Adrenal gland (tissue), 9 donors: ENCODE measurements at regions not wholly inside any gene's neighbourhood (a gene's known extent, or its start where the extent isn't known, plus 50 kb on each side); places are given as distances from the start of the nearest gene placed in this dataset.
"Not testable (repeated sequence)": the region's sequence is repeated elsewhere in the genome, so short reads cannot be mapped to it uniquely, and the experiment has no call there.

Experiments used
- DNase-seq, 7 donors: peaks; one replicate each; pipeline ENCODE4 v3.0.0-alpha.2; 2019 to 2020
- H3K27ac ChIP-seq, 5 donors: fragments of 200-600 bp; sonication (generic) in 4 of 5; 1 replicate in 3 of 5; 2 replicates in 2 of 5; pipeline versions ENCODE4 v1.5.1 to v1.8.0; 2016 to 2020; ENCODE audit warnings: mild to moderate bottlenecking in 1 of 5
- H3K27me3 ChIP-seq: fragments of 200-600 bp; 2 replicates; pipeline ENCODE4 v1.8.0; 2021
- H3K36me3 ChIP-seq, 2 donors: fragments of 200-600 bp; replicated peaks in 1 of 2; 1 replicate in 1 of 2; 2 replicates in 1 of 2; pipeline versions ENCODE4 v1.5.1 to v1.8.0; 2018 to 2022
- H3K4me1 ChIP-seq, 2 donors: fragments of 200-600 bp; replicated peaks in 1 of 2; 1 replicate in 1 of 2; 2 replicates in 1 of 2; pipeline versions ENCODE4 v1.5.1 to v1.8.0; 2018 to 2021
- H3K4me3 ChIP-seq, 4 donors: fragments of 200-600 bp; sonication (generic) in 3 of 4; one replicate each; pipeline ENCODE4 v1.5.1; 2016 to 2018
- H3K9me3 ChIP-seq, 3 donors: fragments of 200-600 bp; sonication (generic) in 1 of 3; replicated peaks in 1 of 3; 1 replicate in 2 of 3; 2 replicates in 1 of 3; pipeline versions ENCODE4 v1.5.1 to v1.8.0; 2016 to 2021
- CTCF ChIP-seq, 6 experiments: fragments of 450-650 bp in 4 of 6; fragments of 200-600 bp in 2 of 6; sonication (generic) in 1 of 6; IDR thresholded peaks; 1 replicate in 5 of 6; 2 replicates in 1 of 6; pipeline versions ENCODE4 v1.5.1 to v1.8.0; 2016 to 2021; ENCODE audit warnings: antibody characterized with exemption in 6 of 6, mild to moderate bottlenecking in 2 of 6, moderate library complexity in 1 of 6
- POLR2A ChIP-seq, 2 donors: fragments of 450-650 bp; IDR thresholded peaks; one replicate each; pipeline ENCODE4 v1.6.1; 2017; ENCODE audit warnings: antibody characterized with exemption in 2 of 2, mild to moderate bottlenecking in 2 of 2, moderate library complexity in 1 of 2
- WGBS, 4 donors: extraction: QIAGEN DNeasy Blood & Tissue Kit in 2 of 4; methylation state at CpG; one replicate each; pipeline versions ENCODE4 v1.1.5 to v1.1.7; 2013 to 2017; 5-methylcytosine and 5-hydroxymethylcytosine counted together
- intact Hi-C, 2 donors: fragments of 100-400 bp; cut with DNase I; formaldehyde crosslinking; loops; one replicate each; pipeline versions ENCODE4 v1.14.1 to v1.15.0; 2022 to 2023
- donor health status: healthy with polysubstance abuse.
- donor health status: Bipolar disorder and iron deficiency.
- donor health status: DM: yes; HTN: yes; CAD: no.
- donor health status: DM: no; HTN: no; CAD: no.
- donor health status: DM: no; HTN: no; CAD: no.

GRCh38 chr6:144410059-144410458, 124.9 kb downstream of the UTRN start:
- H3K4me1 ChIP-seq, result peaks cover 2 to 11% of the 10 kb centered on the region in 2 donors
- H3K4me3 ChIP-seq, result no peak overlapping the region
- TF ChIP-seq POLR2A (IDR thresholded peaks at IDR 0.05) (no peak), CTCF (IDR thresholded peaks at IDR 0.05) (no peak)
- H3K9me3 ChIP-seq, result no peaks in the 10 kb centered on the region
- intact Hi-C loops, result no loop called here
- no peak for DNase-seq
- H3K27ac ChIP-seq, result no peak overlapping the region
- no peaks in the 10 kb centered on the region for H3K36me3 ChIP-seq
- no peaks in the 10 kb centered on the region for H3K27me3 ChIP-seq

GRCh38 chr6:144410574-144410973, 125.4 kb downstream of the UTRN start:
- H3K27me3 ChIP-seq, DNase-seq, H3K27ac ChIP-seq, H3K4me3 ChIP-seq, H3K9me3 ChIP-seq, intact Hi-C loops, H3K36me3 ChIP-seq: not testable (repeated sequence)
- 88 to 100% (median 96%) methylated on average over 2 of the region's 2 CpGs for WGBS, 4 donors
- H3K4me1 ChIP-seq, result peaks cover 7 to 16% of the 10 kb centered on the region in 2 donors

- Histone ChIP-seq H3K4me3 (no peak overlapping the region), H3K27me3 (no peaks in the 10 kb centered on the region), H3K4me1 (peaks cover 8 to 23% of the 10 kb centered on the region in 2 donors), H3K27ac (no peak overlapping the region), H3K36me3 (no peaks in the 10 kb centered on the region), H3K9me3 (no peaks in the 10 kb centered on the region)
- intact Hi-C loops, result no loop called here
- WGBS, 4 donors, result 68 to 80% (median 77%) methylated on average over 6 of the region's 6 CpGs
- TF ChIP-seq POLR2A (IDR thresholded peaks at IDR 0.05), result no peak
- TF ChIP-seq CTCF (IDR thresholded peaks at IDR 0.05), result no peak
- no peak for DNase-seq
Measured at GRCh38 chr6:144411531-144412165, 126.5 kb downstream of the UTRN start.

- Histone ChIP-seq H3K4me3 (no peak overlapping the region), H3K27ac (no peak overlapping the region), H3K36me3 (no peaks in the 10 kb centered on the region), H3K9me3 (no peaks in the 10 kb centered on the region), H3K4me1 (peaks cover 17 to 30% of the 10 kb centered on the region in 2 donors), H3K27me3 (no peaks in the 10 kb centered on the region)
- WGBS, 4 donors, result 77 to 86% (median 79%) methylated on average over 4 of the region's 4 CpGs
- no peak for TF ChIP-seq CTCF (IDR thresholded peaks at IDR 0.05)
- TF ChIP-seq POLR2A (IDR thresholded peaks at IDR 0.05), result no peak
- DNase-seq, result no peak
- intact Hi-C loops, result no loop called here
Measured at GRCh38 chr6:144413418-144413817, 128.3 kb downstream of the UTRN start.

- 47 to 60% (median 57%) methylated on average over 3 of the region's 3 CpGs for WGBS, 4 donors
- H3K4me1 ChIP-seq, result peaks cover 17 to 33% of the 10 kb centered on the region in 2 donors
Measured at GRCh38 chr6:144415014-144415413, 129.9 kb downstream of the UTRN start.

More at GRCh38 chr6:144415014-144415413, 129.9 kb downstream of the UTRN start:
- Histone ChIP-seq H3K9me3 (no peaks in the 10 kb centered on the region), H3K4me3 (no peak overlapping the region), H3K36me3 (no peaks in the 10 kb centered on the region), H3K27ac (no peak overlapping the region), H3K27me3 (no peaks in the 10 kb centered on the region)
- intact Hi-C loops, result no loop called here
- DNase-seq, result peak in 2 of 7 donors; percentile 18 to 31
- TF ChIP-seq CTCF (IDR thresholded peaks at IDR 0.05) (no peak), POLR2A (IDR thresholded peaks at IDR 0.05) (no peak)
